WERI-Rb-1 (cell line): ENCODE measurements at regions not wholly inside any gene's neighbourhood (a gene's known extent, or its start where the extent isn't known, plus 50 kb on each side); places are given as distances from the start of the nearest gene placed in this dataset.

Experiments used
- DNase-seq: peaks from one replicate; pipeline ENCODE4 v3.0.0-alpha.2; 2020
- H3K27ac ChIP-seq: fragments of 250-450 bp; sonication (Bioruptor Pico); 2 replicates; pipeline ENCODE4 v1.5.1; 2020; ENCODE audit warnings: mild to moderate bottlenecking, moderate library complexity
- H3K27me3 ChIP-seq: fragments of 250-450 bp; sonication (Bioruptor Pico); 2 replicates; pipeline ENCODE4 v1.5.1; 2021; ENCODE audit warnings: mild to moderate bottlenecking, low read depth, moderate library complexity; ENCODE audit not compliant: insufficient read depth, severe bottlenecking
- H3K36me3 ChIP-seq: fragments of 250-450 bp; sonication (Bioruptor Pico); 2 replicates; pipeline ENCODE4 v1.5.1; 2020; ENCODE audit warnings: mild to moderate bottlenecking, moderate library complexity
- H3K4me3 ChIP-seq: 2 replicates; pipeline ENCODE4 v1.5.1; 2011; ENCODE audit warnings: low read depth, mild to moderate bottlenecking, control low read depth, low read length
- H3K9me3 ChIP-seq: fragments of 250-450 bp; sonication (Bioruptor Pico); 2 replicates; pipeline ENCODE4 v1.5.1; 2021; ENCODE audit warnings: mild to moderate bottlenecking, moderate library complexity; ENCODE audit not compliant: severe bottlenecking
- TF ChIP-seq, protein P1 (sequence below): IDR thresholded peaks from 2 replicates; pipeline ENCODE4 v1.5.1; 2011; ENCODE audit warnings: low read depth, mild to moderate bottlenecking, control low read depth, inconsistent platforms, low read length

DNA sequence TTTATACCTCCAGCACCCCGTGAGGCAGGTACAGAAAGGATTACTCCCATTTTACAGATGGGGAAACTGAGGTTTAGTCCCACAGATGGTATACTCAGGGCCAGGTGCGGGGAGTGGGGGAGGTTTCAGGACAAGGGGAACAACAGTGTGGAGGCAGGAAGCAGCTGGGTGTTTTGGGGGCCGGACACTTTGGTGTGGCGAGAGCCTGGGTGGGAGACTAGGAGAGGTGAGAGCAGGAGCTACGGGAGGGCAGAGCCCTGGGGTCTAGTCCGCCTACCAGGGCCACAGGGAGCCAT is 61.7 kb downstream of the DIO3 start:
- Histone ChIP-seq H3K9me3 (no peaks in the 10 kb centered on the region), H3K4me3 (no peak overlapping the region), H3K36me3 (no peaks in the 10 kb centered on the region), H3K27me3 (peaks cover 89% of the 10 kb centered on the region), H3K27ac (no peak overlapping the region)
- DNase-seq = no peak
- TF ChIP-seq, protein P1, sequence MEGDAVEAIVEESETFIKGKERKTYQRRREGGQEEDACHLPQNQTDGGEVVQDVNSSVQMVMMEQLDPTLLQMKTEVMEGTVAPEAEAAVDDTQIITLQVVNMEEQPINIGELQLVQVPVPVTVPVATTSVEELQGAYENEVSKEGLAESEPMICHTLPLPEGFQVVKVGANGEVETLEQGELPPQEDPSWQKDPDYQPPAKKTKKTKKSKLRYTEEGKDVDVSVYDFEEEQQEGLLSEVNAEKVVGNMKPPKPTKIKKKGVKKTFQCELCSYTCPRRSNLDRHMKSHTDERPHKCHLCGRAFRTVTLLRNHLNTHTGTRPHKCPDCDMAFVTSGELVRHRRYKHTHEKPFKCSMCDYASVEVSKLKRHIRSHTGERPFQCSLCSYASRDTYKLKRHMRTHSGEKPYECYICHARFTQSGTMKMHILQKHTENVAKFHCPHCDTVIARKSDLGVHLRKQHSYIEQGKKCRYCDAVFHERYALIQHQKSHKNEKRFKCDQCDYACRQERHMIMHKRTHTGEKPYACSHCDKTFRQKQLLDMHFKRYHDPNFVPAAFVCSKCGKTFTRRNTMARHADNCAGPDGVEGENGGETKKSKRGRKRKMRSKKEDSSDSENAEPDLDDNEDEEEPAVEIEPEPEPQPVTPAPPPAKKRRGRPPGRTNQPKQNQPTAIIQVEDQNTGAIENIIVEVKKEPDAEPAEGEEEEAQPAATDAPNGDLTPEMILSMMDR = no peak

GRCh38 chr14:101623685-101624444 is 62.6 kb downstream of the DIO3 start:
- TF ChIP-seq, protein P1 = no peak
- no peak for DNase-seq
- H3K27me3 ChIP-seq = peaks cover 89% of the 10 kb centered on the region

DNA sequence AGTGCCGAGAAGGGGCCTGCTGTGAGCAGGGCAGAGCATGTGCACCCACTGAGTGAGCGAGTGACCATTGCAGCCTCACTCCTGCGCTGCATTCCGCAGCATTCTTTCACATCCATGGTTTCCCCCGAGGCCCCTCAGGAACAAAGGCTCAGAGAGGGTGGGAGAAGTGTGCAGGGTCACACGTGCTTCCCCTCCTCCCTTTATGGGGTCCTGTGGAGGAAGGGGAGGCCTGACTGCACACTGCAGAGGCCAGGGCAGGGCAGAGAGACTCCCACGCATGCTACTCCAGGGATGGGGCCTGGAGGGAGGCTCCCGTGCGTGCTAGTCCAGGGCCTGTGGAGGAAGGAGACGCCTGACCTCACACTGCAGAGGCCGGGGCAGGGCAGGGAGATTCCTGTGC is 63.2 kb downstream of the DIO3 start:
- Histone ChIP-seq H3K4me3 (no peak overlapping the region), H3K36me3 (no peaks in the 10 kb centered on the region), H3K9me3 (no peaks in the 10 kb centered on the region), H3K27me3 (peaks cover 89% of the 10 kb centered on the region), H3K27ac (no peak overlapping the region)
- DNase-seq = no peak
- TF ChIP-seq, protein P1 = no peak

More at GRCh38 chr14:101623685-101624444, 62.6 kb downstream of the DIO3 start:
- Histone ChIP-seq H3K9me3 (no peaks in the 10 kb centered on the region), H3K27ac (no peak overlapping the region), H3K36me3 (no peaks in the 10 kb centered on the region), H3K4me3 (no peak overlapping the region)

- peaks cover 90% of the 10 kb centered on the region for H3K27me3 ChIP-seq
- no peak overlapping the region for H3K4me3 ChIP-seq
- no peak for DNase-seq
- H3K36me3 ChIP-seq = no peaks in the 10 kb centered on the region
- no peak overlapping the region for H3K27ac ChIP-seq
- no peaks in the 10 kb centered on the region for H3K9me3 ChIP-seq
- TF ChIP-seq, protein P1 = no peak
Measured at GRCh38 chr14:101625336-101626097, 64.2 kb downstream of the DIO3 start.

DNA sequence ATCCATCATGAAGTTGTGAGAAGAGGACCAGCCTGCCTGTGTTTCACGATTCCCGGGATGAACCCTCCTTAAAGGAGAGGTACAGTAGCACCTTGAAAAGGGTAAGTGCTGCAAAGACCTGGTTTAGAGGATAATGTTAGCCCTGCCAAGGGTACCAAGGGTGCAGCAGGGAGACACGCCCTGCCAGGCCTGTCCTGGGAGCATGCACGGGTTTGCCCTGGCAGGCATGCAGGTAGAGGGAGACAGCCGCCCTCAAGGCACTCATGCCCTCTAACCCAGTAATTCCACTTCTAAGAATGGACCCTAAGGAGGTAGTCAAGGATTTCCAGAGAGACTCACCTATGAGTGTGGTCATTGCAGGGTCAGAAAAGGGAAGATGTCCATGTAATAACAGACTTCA is 65.0 kb downstream of the DIO3 start:
- DNase-seq = no peak
- H3K9me3 ChIP-seq = no peaks in the 10 kb centered on the region
- H3K27me3 ChIP-seq = peaks cover 90% of the 10 kb centered on the region
- H3K27ac ChIP-seq = no peak overlapping the region
- no peaks in the 10 kb centered on the region for H3K36me3 ChIP-seq
- H3K4me3 ChIP-seq = no peak overlapping the region
- TF ChIP-seq, protein P1 = no peak
